Spinal cord (tissue), 9 donors: ENCODE measurements at regions not wholly inside any gene's neighbourhood (a gene's known extent, or its start where the extent isn't known, plus 50 kb on each side); places are given as distances from the start of the nearest gene placed in this dataset.
A peak's percentile ranks its signal among the peaks of the same experiment; 100 is the strongest.

Experiments
- DNase-seq, 6 donors: peaks; one replicate each; pipeline versions ENCODE4 v3.0.0 to v3.0.0-alpha.2; 2013 to 2015; ENCODE audit warnings: low spot score in 6 of 6, low read depth in 4 of 6
- H3K27ac ChIP-seq: one replicate; pipeline ENCODE4 v1.5.1; 2013; ENCODE audit warnings: low read depth, low read length, control low read depth
- H3K27me3 ChIP-seq: one replicate; pipeline ENCODE4 v1.6.1; 2013; ENCODE audit warnings: low read length; ENCODE audit not compliant: control insufficient read depth, insufficient read depth
- H3K36me3 ChIP-seq: one replicate; pipeline ENCODE4 v1.6.1; 2013; ENCODE audit warnings: low read length; ENCODE audit not compliant: control insufficient read depth, insufficient read depth
- H3K4me1 ChIP-seq: one replicate; pipeline ENCODE4 v1.6.1; 2013; ENCODE audit warnings: low read length; ENCODE audit not compliant: control insufficient read depth, insufficient read depth
- H3K4me3 ChIP-seq: one replicate; pipeline ENCODE4 v1.5.1; 2013; ENCODE audit warnings: low read depth, low read length, control low read depth
- H3K9me3 ChIP-seq: one replicate; pipeline ENCODE4 v1.6.1; 2013; ENCODE audit warnings: low read length; ENCODE audit not compliant: control insufficient read depth, insufficient read depth
- WGBS: methylation state at CpG from one replicate; pipeline ENCODE4 v1.1.5; 2013; ENCODE audit warnings: missing lambda C conversion rate; ENCODE audit not compliant: insufficient coverage; 5-methylcytosine and 5-hydroxymethylcytosine counted together
- donor health status: healthy.

DNA sequence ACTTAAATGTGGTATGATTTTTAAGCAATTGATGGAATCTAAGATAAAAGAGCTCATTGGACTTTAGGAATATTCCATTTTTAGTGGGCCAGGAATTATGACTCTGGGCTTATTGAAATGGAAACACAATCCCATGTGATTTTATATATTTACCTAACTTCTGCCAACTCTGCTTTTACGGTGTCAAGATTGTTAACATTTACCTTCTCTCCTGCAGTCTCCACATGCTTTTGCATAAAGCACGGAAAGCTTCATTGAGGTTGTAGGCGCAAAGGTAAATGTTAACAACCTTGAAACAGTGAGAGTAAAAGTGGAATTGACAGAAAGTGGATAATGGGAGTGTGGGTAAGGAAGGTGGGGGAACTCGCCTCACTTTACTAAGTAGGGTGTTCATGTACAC, 468.1 kb downstream of the PMP22 start:
- 100% methylated on average over 2 of the region's 4 CpGs for WGBS
- Histone ChIP-seq H3K4me1 (peaks cover 3% of the 10 kb centered on the region), H3K4me3 (no peak overlapping the region), H3K27me3 (no peaks in the 10 kb centered on the region), H3K27ac (no peak overlapping the region), H3K36me3 (no peaks in the 10 kb centered on the region), H3K9me3 (no peaks in the 10 kb centered on the region)
- DNase-seq, result no peak

DNA sequence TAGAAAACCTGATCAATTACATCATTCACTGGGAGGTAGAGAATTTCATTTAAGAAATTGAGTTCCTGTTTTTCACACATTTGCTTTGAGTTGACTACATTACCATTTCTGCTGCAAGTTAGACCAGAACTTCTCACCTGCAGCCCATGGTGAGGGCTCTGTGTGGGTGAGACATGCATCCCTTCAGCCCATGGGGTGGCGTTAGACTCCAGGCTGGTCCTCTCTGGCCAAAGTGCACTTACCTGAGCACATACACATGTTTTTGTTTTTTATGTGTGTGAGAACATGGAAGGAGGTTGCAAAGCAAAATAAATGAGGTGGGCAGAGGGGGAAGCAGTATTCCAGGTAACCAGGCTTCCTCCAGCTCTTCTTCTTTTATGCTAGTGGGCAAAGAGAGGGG, 470.2 kb downstream of the PMP22 start:
- DNase-seq, result no peak
- H3K4me3 ChIP-seq, result no peak overlapping the region
- peaks cover 3% of the 10 kb centered on the region for H3K4me1 ChIP-seq
- no peaks in the 10 kb centered on the region for H3K9me3 ChIP-seq
- WGBS, result no CpG with 5 or more reads among the region's 1 CpG
- no peaks in the 10 kb centered on the region for H3K36me3 ChIP-seq
- H3K27ac ChIP-seq, result no peak overlapping the region
- H3K27me3 ChIP-seq, result no peaks in the 10 kb centered on the region

DNA sequence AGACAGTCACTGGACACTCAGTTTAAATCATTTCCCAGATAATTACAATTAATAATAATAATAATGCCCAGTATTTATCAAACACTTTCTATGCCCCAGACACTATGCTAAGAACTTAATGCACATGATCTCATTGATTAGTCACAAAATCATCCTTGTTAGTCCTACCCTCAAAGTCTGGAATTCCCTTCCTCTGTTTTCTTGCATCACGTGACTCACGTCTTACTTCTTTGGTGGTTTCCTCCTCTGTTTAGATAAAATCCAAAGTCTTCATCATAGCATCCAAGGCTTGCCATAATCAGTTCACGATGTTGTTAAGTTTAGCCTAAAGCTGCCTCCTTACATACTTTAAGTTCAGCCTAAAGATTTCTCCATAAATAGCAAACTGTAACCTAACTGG, 471.9 kb downstream of the PMP22 start:
- no peak for DNase-seq
- H3K36me3 ChIP-seq, result no peaks in the 10 kb centered on the region

DNA sequence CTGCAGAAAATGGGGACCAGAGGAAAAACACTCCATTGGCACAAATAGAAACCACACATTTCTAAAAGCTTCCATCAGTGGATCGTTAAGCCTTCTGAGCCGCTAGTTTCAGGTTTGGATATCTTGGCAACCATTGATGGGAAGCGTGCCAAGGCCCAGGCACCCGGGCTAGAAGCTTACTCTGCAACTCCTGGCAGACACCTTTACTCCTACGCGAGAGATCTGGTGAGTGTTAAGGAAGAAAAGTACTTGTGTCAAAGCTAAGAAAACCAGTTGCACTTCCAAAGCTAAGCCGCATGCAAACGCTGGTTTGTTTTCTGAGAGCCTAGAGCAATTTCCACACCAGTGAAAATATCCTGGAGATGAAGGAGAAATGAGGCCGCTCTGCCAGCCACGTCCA, 472.4 kb downstream of the PMP22 start:
- Histone ChIP-seq H3K27me3 (no peaks in the 10 kb centered on the region), H3K9me3 (no peaks in the 10 kb centered on the region), H3K4me1 (peaks cover 3% of the 10 kb centered on the region), H3K36me3 (no peaks in the 10 kb centered on the region), H3K4me3 (no peak overlapping the region), H3K27ac (no peak overlapping the region)
- DNase-seq, result peak in 2 of 6 donors; percentile 66 to 73
- no CpG with 5 or more reads among the region's 10 CpGs for WGBS

More for the DNA sequence above, 471.9 kb downstream of the PMP22 start:
- H3K27ac ChIP-seq, result no peak overlapping the region
- no peak overlapping the region for H3K4me3 ChIP-seq
- peaks cover 3% of the 10 kb centered on the region for H3K4me1 ChIP-seq
- 100% methylated on average over 3 of the region's 3 CpGs for WGBS
- no peaks in the 10 kb centered on the region for H3K9me3 ChIP-seq
- H3K27me3 ChIP-seq, result no peaks in the 10 kb centered on the region

DNA sequence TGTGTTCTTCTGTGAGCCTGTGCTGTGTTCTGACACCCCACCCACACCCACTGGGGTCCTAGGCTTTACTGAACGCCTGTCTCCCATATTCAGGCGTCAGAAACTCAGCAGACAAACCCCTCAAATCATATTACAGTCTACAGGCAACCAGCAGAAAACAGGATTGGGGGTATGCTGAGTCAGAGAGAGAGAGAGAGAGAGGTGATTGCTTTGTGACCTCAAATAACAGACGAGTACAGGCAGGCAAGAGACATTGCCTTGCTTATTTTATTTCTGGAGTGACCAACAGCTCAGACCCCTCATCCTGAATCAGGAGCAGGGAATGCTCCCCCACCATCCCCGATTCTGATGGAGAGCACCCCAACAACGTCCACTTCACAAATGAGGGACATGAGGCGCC, 473.9 kb downstream of the PMP22 start:
- Histone ChIP-seq H3K4me1 (peaks cover 3% of the 10 kb centered on the region), H3K9me3 (no peaks in the 10 kb centered on the region), H3K27ac (no peak overlapping the region), H3K36me3 (no peaks in the 10 kb centered on the region), H3K27me3 (no peaks in the 10 kb centered on the region), H3K4me3 (no peak overlapping the region)
- no peak for DNase-seq
- 81% methylated on average over 3 of the region's 6 CpGs for WGBS

DNA sequence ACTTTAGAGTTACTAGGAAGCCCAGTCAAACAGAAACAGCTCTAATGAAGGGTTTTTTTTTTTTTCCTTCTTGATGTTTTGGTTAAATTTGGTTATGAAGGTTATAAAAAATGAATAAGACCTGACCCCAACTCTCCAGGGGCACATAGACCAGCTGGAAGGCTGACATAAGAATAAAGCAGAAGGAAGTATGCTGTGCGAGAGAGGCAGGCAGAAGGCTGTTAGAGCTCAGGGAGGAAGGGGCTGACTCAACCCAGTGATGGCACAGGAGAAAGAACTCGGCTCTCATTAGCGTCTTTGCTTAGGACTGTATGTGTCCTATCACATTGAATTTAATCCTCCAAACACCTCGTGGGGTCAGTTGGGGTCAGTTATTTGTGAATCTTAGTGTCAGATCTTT, 474.6 kb downstream of the PMP22 start:
- Histone ChIP-seq H3K27ac (no peak overlapping the region), H3K4me1 (peaks cover 3% of the 10 kb centered on the region), H3K9me3 (no peaks in the 10 kb centered on the region), H3K4me3 (no peak overlapping the region), H3K36me3 (no peaks in the 10 kb centered on the region), H3K27me3 (no peaks in the 10 kb centered on the region)
- WGBS, result 41% methylated on average over 2 of the region's 4 CpGs
- peak in 1 of 6 donors; percentile 49 for DNase-seq

DNA sequence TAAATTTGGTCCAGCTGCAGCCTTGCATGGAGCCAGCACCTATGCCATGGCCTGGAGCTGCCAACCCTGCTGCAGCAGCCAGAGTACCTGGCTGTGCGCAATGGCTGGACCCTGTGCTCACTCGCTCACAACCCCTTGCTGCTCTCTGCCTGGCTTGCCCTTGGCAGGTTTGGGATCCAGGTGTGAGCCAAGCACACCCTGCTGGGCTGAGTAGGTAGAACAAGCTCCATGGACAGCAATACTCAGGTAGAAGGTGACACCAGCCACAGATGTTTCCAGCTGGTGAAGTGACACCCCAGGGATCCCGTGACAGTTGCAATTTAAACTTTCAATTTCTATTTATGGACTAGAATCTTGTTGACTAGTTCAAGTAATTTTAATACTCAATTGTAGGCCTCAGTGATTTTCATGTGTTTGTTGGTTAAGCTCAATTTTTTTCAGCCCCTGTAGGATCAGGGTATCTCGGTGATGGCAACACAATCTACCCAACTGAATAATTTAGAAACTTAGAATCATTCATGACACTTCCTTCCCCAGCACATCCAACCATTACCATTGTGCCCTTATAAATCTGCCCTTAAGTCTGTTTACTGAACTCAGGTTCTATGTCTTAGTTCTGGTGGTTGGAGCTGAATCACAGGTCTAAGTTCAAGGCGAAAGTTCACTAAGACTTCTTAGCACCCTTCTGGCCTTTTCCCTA, 480.0 kb downstream of the PMP22 start:
- peaks cover 2% of the 10 kb centered on the region for H3K4me1 ChIP-seq
- WGBS, result 100% methylated on average over 1 of the region's 5 CpGs
- H3K27ac ChIP-seq, result no peak overlapping the region
- H3K36me3 ChIP-seq, result no peaks in the 10 kb centered on the region
- no peaks in the 10 kb centered on the region for H3K9me3 ChIP-seq
- no peak for DNase-seq
- no peak overlapping the region for H3K4me3 ChIP-seq
- no peaks in the 10 kb centered on the region for H3K27me3 ChIP-seq

DNA sequence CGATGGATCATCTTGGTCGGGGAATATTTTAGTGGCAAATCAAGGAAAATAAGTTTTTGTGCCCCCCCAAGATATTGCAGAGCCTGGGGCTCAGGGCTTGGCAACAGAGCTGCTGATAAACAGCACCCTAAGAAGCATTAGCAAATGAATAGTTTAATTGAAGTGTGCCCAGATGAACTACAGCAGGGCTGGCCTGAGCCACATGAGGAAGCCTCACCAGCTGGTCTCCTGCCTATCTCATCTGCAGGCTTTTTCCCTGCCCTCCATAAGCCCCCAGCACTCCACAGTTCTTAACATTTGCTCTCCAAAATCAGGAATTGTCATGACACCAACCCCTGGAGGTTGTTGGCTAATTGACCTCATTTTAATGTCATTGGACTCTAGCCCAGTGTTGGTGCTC, 480.2 kb downstream of the HS3ST3B1 start:
- Histone ChIP-seq H3K27me3 (no peaks in the 10 kb centered on the region), H3K4me3 (no peak overlapping the region), H3K36me3 (no peaks in the 10 kb centered on the region), H3K9me3 (no peaks in the 10 kb centered on the region), H3K27ac (no peak overlapping the region), H3K4me1 (peaks cover 7% of the 10 kb centered on the region)
- 83% methylated on average over 2 of the region's 2 CpGs for WGBS
- DNase-seq, result peak in 1 of 6 donors; percentile 21

DNA sequence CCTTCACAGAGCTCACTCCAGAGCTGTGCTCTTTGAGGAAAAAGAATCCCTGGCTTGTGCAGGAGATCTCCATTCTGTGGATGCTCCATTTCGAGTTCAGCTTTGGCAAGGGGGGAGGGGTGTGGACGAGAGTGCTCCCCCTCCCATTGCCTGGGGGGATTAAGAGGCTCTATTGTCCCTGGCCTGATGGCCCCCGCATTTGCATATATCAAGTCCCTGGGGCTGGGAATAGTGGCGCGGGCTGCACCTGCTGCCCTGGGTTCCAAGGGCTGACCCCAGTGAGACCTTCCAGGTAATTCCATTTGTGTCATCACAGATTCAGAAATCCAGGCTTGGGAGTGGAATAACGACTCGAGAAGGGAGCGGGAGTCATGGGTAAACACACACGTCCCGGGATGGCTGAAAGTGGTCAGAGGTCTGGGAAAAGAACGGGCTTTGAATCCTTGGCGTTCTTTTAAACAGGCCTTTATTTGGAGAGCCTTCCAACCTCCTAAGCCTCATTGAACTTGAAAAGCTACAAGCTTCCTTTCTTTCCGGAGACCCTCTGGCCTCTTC, 479.3 kb downstream of the HS3ST3B1 start:
- Histone ChIP-seq H3K9me3 (no peaks in the 10 kb centered on the region), H3K4me3 (no peak overlapping the region), H3K27me3 (no peaks in the 10 kb centered on the region), H3K4me1 (peaks cover 7% of the 10 kb centered on the region), H3K27ac (no peak overlapping the region), H3K36me3 (no peaks in the 10 kb centered on the region)
- DNase-seq, result peak in 1 of 6 donors; percentile 35
- 28% methylated on average over 6 of the region's 13 CpGs for WGBS

DNA sequence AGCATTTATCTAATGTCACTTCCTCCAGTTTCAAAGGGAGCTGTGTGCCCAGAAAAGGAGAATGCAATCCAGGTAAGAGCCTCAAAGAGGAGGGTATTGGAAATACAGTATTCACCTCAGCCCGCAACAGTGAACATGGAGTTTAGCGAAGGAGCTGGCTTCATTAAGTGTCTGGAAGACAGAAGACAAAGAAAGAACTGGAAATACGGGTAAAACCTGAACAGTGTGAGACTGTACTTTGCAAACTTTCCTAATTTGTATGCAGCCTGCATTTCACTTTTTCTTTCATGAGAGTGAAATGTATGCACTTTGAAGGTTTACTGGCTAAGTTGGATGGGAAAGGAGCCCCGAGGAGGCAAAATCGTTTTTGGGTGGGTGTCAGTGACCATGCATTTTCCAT, 478.4 kb downstream of the HS3ST3B1 start:
- Histone ChIP-seq H3K36me3 (no peaks in the 10 kb centered on the region), H3K27me3 (no peaks in the 10 kb centered on the region), H3K4me1 (peaks cover 7% of the 10 kb centered on the region), H3K4me3 (no peak overlapping the region), H3K27ac (no peak overlapping the region), H3K9me3 (no peaks in the 10 kb centered on the region)
- 56% methylated on average over 3 of the region's 5 CpGs for WGBS
- peak in 1 of 6 donors; percentile 26 for DNase-seq
